NCI-H460 (cell line): ENCODE measurements at regions not wholly inside any gene's neighbourhood (a gene's known extent, or its start where the extent isn't known, plus 50 kb on each side); places are given as distances from the start of the nearest gene placed in this dataset.

Experiments
- DNase-seq: peaks from one replicate; pipeline ENCODE4 v3.0.0-alpha.2; 2016; ENCODE audit warnings: low read depth; ENCODE audit errors: extremely low read depth

GRCh38 chr5:116856271-116856670 is 281.6 kb upstream of the SEMA6A start:
- no peak for DNase-seq

GRCh38 chr5:116853992-116854391 is 279.4 kb upstream of the SEMA6A start:
- no peak for DNase-seq

GRCh38 chr5:116848954-116849581 is 274.4 kb upstream of the SEMA6A start:
- no peak for DNase-seq

- no peak for DNase-seq
These were observed 273.3 kb upstream of the SEMA6A start for GRCh38 chr5:116847960-116848359.

GRCh38 chr5:116844015-116844414 is 269.4 kb upstream of the SEMA6A start:
- DNase-seq = no peak

GRCh38 chr5:116842514-116842961 is 267.9 kb upstream of the SEMA6A start:
- no peak for DNase-seq

- DNase-seq = no peak
These were observed 267.1 kb upstream of the SEMA6A start for GRCh38 chr5:116841734-116842133.

- no peak for DNase-seq
These were observed 263.5 kb upstream of the SEMA6A start for GRCh38 chr5:116838011-116838536.

- no peak for DNase-seq
These were observed 260.3 kb upstream of the SEMA6A start for GRCh38 chr5:116834796-116835515.

- no peak for DNase-seq
These were observed 255.5 kb upstream of the SEMA6A start for GRCh38 chr5:116830079-116830478.

- no peak for DNase-seq
These were observed 252.5 kb upstream of the SEMA6A start for GRCh38 chr5:116827078-116827477.

- no peak for DNase-seq
These were observed 250.9 kb upstream of the SEMA6A start for GRCh38 chr5:116825486-116825885.

GRCh38 chr5:116824751-116825438 is 250.3 kb upstream of the SEMA6A start:
- DNase-seq = no peak

GRCh38 chr5:116814626-116815385 is 240.2 kb upstream of the SEMA6A start:
- DNase-seq = no peak

- no peak for DNase-seq
These were observed 239.3 kb upstream of the SEMA6A start for GRCh38 chr5:116813906-116814305.

- DNase-seq = no peak
These were observed 238.7 kb upstream of the SEMA6A start for GRCh38 chr5:116813356-116813755.

- no peak for DNase-seq
These were observed 236.3 kb upstream of the SEMA6A start for GRCh38 chr5:116810951-116811350.

- DNase-seq = no peak
These were observed 232.2 kb upstream of the SEMA6A start for GRCh38 chr5:116806836-116807235.

- no peak for DNase-seq
These were observed 224.8 kb upstream of the SEMA6A start for GRCh38 chr5:116799401-116799800.

- no peak for DNase-seq
These were observed 220.6 kb upstream of the SEMA6A start for GRCh38 chr5:116795189-116795588.

GRCh38 chr5:116789522-116789921 is 214.9 kb upstream of the SEMA6A start:
- no peak for DNase-seq
